GM12878 (cell line): ENCODE measurements at regions not wholly inside any gene's neighbourhood (a gene's known extent, or its start where the extent isn't known, plus 50 kb on each side); places are given as distances from the start of the nearest gene placed in this dataset.

Experiments
- ASH2L ChIP-seq: fragments of 300-600, 200-600 bp; sonication (generic); IDR thresholded peaks from 2 replicates; pipeline ENCODE4 v1.6.1; 2017; ENCODE audit warnings: low read depth, mild to moderate bottlenecking, borderline replicate concordance
- BRCA1 ChIP-seq: IDR thresholded peaks from 2 replicates; pipeline ENCODE4 v1.6.1; 2011; ENCODE audit warnings: low read depth, low read length, improper control_type of control experiment
- HDGF ChIP-seq: fragments of 450-650 bp; IDR thresholded peaks from 2 replicates; pipeline ENCODE4 v1.6.1; 2016; ENCODE audit warnings: antibody characterized with exemption
- PKNOX1 ChIP-seq: fragments of 450-650 bp; IDR thresholded peaks from 2 replicates; pipeline ENCODE4 v1.6.1; 2016; ENCODE audit warnings: mild to moderate bottlenecking
- POLR2AphosphoS2 ChIP-seq: IDR thresholded peaks from 2 replicates; pipeline ENCODE4 v1.6.1; 2011; ENCODE audit warnings: low read depth, mild to moderate bottlenecking, low read length, improper control_type of control experiment, moderate library complexity
- RCOR1 ChIP-seq: conservative IDR thresholded peaks from 2 replicates; pipeline ENCODE4 v1.6.1; 2012; ENCODE audit warnings: low read depth, low read length, improper control_type of control experiment
- REST ChIP-seq: IDR thresholded peaks from 2 replicates; pipeline ENCODE4 v1.6.1; 2012; ENCODE audit warnings: mild to moderate bottlenecking, low read depth, low read length
- RUNX3 ChIP-seq: IDR thresholded peaks from 2 replicates; pipeline ENCODE4 v1.6.1; 2012; ENCODE audit warnings: low read length, inconsistent platforms
- STAT3 ChIP-seq: IDR thresholded peaks from 2 replicates; pipeline ENCODE4 v1.6.1; 2011; ENCODE audit warnings: low read depth, low read length, improper control_type of control experiment
- TCF3 ChIP-seq: IDR thresholded peaks from 2 replicates; pipeline ENCODE4 v1.6.1; 2012; ENCODE audit warnings: low read depth, mild to moderate bottlenecking, low read length, borderline replicate concordance; ENCODE audit not compliant: insufficient read depth
- USF1 ChIP-seq: IDR thresholded peaks from 2 replicates; pipeline ENCODE4 v1.6.1; 2011; ENCODE audit warnings: borderline replicate concordance, low read depth, mild to moderate bottlenecking, moderate library complexity, mixed read lengths, low read length; ENCODE audit not compliant: insufficient read depth; ENCODE audit errors: extremely low read length
- TF ChIP-seq, protein P1 (sequence below): fragments of 450-650 bp; IDR thresholded peaks from 2 replicates; pipeline ENCODE4 v1.6.1; 2017; ENCODE audit warnings: antibody characterized with exemption, mild to moderate bottlenecking, moderate library complexity
- TF ChIP-seq, protein P2 (sequence below): fragments of 450-650 bp; IDR thresholded peaks from 2 replicates; pipeline ENCODE4 v1.6.1; 2017; ENCODE audit warnings: mild to moderate bottlenecking, moderate library complexity
- TF ChIP-seq, protein P3 (sequence below): IDR thresholded peaks from 2 replicates; pipeline ENCODE4 v1.6.1; 2012; ENCODE audit warnings: low read depth, low read length, improper control_type of control experiment

- TF ChIP-seq ASH2L = no peak
- no peak for TF ChIP-seq HDGF
- TF ChIP-seq, protein P1, sequence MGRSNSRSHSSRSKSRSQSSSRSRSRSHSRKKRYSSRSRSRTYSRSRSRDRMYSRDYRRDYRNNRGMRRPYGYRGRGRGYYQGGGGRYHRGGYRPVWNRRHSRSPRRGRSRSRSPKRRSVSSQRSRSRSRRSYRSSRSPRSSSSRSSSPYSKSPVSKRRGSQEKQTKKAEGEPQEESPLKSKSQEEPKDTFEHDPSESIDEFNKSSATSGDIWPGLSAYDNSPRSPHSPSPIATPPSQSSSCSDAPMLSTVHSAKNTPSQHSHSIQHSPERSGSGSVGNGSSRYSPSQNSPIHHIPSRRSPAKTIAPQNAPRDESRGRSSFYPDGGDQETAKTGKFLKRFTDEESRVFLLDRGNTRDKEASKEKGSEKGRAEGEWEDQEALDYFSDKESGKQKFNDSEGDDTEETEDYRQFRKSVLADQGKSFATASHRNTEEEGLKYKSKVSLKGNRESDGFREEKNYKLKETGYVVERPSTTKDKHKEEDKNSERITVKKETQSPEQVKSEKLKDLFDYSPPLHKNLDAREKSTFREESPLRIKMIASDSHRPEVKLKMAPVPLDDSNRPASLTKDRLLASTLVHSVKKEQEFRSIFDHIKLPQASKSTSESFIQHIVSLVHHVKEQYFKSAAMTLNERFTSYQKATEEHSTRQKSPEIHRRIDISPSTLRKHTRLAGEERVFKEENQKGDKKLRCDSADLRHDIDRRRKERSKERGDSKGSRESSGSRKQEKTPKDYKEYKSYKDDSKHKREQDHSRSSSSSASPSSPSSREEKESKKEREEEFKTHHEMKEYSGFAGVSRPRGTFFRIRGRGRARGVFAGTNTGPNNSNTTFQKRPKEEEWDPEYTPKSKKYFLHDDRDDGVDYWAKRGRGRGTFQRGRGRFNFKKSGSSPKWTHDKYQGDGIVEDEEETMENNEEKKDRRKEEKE = no peak
- TF ChIP-seq STAT3 = no peak
- TF ChIP-seq, protein P2, sequence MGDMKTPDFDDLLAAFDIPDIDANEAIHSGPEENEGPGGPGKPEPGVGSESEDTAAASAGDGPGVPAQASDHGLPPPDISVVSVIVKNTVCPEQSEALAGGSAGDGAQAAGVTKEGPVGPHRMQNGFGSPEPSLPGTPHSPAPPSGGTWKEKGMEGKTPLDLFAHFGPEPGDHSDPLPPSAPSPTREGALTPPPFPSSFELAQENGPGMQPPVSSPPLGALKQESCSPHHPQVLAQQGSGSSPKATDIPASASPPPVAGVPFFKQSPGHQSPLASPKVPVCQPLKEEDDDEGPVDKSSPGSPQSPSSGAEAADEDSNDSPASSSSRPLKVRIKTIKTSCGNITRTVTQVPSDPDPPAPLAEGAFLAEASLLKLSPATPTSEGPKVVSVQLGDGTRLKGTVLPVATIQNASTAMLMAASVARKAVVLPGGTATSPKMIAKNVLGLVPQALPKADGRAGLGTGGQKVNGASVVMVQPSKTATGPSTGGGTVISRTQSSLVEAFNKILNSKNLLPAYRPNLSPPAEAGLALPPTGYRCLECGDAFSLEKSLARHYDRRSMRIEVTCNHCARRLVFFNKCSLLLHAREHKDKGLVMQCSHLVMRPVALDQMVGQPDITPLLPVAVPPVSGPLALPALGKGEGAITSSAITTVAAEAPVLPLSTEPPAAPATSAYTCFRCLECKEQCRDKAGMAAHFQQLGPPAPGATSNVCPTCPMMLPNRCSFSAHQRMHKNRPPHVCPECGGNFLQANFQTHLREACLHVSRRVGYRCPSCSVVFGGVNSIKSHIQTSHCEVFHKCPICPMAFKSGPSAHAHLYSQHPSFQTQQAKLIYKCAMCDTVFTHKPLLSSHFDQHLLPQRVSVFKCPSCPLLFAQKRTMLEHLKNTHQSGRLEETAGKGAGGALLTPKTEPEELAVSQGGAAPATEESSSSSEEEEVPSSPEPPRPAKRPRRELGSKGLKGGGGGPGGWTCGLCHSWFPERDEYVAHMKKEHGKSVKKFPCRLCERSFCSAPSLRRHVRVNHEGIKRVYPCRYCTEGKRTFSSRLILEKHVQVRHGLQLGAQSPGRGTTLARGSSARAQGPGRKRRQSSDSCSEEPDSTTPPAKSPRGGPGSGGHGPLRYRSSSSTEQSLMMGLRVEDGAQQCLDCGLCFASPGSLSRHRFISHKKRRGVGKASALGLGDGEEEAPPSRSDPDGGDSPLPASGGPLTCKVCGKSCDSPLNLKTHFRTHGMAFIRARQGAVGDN = no peak
- no peak for TF ChIP-seq USF1
- TF ChIP-seq TCF3 = no peak
- TF ChIP-seq POLR2AphosphoS2 = no peak
- TF ChIP-seq RUNX3 = peak; percentile 95
- TF ChIP-seq BRCA1 = no peak
- TF ChIP-seq, protein P3, sequence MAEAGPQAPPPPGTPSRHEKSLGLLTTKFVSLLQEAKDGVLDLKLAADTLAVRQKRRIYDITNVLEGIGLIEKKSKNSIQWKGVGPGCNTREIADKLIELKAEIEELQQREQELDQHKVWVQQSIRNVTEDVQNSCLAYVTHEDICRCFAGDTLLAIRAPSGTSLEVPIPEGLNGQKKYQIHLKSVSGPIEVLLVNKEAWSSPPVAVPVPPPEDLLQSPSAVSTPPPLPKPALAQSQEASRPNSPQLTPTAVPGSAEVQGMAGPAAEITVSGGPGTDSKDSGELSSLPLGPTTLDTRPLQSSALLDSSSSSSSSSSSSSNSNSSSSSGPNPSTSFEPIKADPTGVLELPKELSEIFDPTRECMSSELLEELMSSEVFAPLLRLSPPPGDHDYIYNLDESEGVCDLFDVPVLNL = no peak
- TF ChIP-seq REST = no peak
- no peak for TF ChIP-seq RCOR1
- TF ChIP-seq PKNOX1 = no peak
Measured at GRCh38 chr20:19903168-19903811, 113.9 kb upstream of the NAA20 start (continued).
